HG03060 (cell line): ENCODE measurements at regions not wholly inside any gene's neighbourhood (a gene's known extent, or its start where the extent isn't known, plus 50 kb on each side); places are given as distances from the start of the nearest gene placed in this dataset.

Experiments
- ATAC-seq: cut with Tn5 transposase; IDR thresholded peaks from one replicate; pipeline ENCODE4 v1.9.1; 2021; ENCODE audit warnings: low read depth, moderate number of reproducible peaks; ENCODE audit not compliant: unreplicated experiment

- no peak for ATAC-seq
Observed at GRCh38 chr10:8225187-8225586, 170.7 kb downstream of the GATA3 start.

DNA sequence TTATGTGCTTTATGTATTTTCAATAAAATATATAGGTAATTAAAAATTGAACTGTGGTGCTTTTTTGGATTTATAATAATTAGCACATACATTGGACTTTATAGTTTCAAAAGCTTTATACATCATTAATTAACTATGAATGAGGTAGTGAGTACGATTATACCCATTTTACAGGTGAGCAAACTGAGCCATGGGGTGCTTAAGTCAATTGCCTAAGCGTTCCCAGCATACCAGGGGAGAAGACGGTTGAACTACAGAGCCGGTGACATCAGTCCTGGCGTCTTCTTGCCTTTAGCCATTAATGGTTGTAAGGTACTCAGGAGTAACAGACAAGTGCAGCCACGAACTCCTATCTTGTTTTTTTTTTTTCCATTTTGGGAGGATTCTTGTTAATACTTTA is 172.8 kb downstream of the GATA3 start:
- ATAC-seq = no peak

GRCh38 chr10:8229153-8229552 is 174.7 kb downstream of the GATA3 start:
- ATAC-seq = no peak

- ATAC-seq = no peak
Observed at GRCh38 chr10:8230902-8231301, 176.4 kb downstream of the GATA3 start.

GRCh38 chr10:8233049-8233448 is 178.6 kb downstream of the GATA3 start:
- no peak for ATAC-seq

GRCh38 chr10:8233832-8234259 is 179.4 kb downstream of the GATA3 start:
- ATAC-seq = no peak

- ATAC-seq = no peak
Observed at GRCh38 chr10:8235253-8236027, 181.0 kb downstream of the GATA3 start.

DNA sequence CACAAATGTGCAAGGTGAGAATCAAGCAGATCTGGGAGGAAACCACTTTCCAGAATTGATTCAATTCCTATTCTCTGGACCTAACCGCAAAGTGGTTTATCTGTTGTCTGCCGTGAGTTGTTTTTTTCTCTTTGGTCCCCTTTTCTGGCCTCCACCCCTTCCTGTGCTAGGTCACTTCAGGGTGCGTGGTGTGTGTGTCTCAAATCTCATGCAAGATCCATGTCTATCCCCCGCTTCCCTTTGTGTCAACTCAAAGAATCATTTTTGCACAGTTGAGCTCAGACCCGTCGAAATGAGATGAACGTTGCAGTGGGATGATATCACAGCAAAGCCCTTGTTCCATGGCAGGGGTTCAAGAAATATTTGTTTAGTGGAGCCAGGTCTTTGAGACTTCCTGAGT is 184.5 kb downstream of the GATA3 start:
- ATAC-seq = no peak

GRCh38 chr10:8240861-8241260 is 186.4 kb downstream of the GATA3 start:
- ATAC-seq = no peak

DNA sequence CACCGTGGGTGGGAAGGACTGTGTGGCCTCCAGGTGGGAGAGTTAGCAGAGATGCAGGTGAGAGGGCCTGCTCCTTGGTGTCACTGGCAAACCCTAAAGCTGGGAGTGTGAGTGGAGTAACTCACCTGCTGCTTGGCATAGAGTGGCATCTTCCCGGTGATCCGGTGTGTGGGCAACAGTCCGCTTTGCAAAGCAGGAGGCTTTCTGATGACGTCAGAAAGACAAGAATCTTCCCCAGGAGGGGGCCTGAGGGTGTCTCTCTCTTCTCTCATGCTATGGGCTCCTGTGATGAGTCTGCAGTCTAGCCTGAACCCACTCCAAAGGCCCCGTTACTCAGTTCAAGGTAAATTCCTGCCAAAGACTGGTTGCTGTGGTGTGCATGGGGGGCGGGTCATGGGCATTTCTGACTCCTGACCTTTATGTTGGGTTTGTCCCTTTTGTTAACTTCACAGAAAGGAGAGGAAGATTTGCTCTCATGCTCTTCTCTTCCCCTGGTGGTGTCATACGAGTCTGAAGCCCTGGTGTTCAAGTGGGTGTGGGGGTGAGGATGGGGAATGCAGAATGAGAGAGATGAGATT is 187.9 kb downstream of the GATA3 start:
- no peak for ATAC-seq

DNA sequence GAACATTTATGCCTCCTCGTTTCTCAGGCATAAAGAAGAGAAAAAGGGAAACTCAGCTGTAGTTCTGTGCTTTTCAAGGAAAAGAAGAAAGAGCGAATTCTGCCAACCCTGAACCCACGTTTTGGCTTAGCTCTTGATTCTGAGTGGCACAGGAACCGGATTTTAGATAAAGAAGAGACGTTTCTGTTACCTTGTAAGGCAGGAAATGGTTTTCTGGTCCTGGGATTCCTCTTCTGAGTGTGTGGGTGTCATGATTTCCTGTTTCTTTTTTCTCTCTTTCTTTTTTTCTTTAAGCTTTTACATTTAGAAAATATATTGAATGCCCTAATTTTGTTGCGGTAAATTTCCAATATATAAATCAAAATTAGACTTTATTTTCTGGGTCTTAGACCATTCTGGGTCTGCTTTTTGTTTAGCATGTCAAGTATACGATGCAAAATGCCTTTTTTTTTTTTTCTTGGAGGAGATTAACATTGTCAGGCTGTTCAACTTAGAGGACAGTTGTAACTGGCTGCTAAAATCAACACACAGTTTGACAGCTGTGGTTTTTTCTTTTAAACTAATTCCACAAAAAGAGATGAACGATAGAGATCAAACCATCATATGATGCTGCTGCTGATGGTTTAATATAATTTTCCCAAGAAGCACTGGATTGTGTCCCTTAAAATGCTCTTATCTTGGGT is 190.8 kb downstream of the GATA3 start:
- no peak for ATAC-seq

DNA sequence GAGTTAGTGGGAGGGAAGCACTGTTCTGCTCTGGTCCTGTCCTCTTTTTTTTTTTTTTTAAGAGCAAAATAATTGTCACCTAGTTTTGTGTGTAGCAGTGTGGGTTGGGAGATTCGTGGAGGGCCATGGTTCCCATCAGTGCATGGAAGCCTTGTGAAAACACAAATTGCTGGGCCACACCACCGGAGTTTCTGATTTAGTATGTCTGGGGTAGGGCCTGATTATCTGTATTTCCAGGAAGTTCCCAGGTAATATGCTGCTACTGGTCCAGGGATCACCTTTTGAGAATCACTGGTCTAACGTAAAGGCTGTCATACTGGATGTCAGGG is 191.3 kb downstream of the GATA3 start:
- ATAC-seq = no peak

GRCh38 chr10:8246548-8246947 is 192.1 kb downstream of the GATA3 start:
- no peak for ATAC-seq

- ATAC-seq = no peak
Observed at GRCh38 chr10:8247191-8247590, 192.7 kb downstream of the GATA3 start.

DNA sequence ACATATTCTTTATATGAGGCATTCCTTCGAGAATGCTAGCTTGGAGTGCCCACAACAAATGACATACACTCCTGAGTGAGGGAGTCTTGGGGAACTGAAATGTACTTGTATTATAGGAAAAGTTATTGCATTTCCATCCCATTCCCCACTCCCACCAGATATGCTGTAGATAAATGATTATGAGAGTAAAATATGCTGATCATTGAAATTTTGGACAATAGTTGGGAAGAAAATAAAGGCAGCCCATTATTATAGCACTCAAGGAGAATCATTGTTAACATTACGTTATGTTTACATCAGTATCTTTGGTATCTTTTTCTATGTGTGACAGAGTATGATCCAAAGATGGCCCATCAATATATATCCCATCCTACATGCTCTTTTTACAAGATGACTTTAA is 194.4 kb downstream of the GATA3 start:
- no peak for ATAC-seq

DNA sequence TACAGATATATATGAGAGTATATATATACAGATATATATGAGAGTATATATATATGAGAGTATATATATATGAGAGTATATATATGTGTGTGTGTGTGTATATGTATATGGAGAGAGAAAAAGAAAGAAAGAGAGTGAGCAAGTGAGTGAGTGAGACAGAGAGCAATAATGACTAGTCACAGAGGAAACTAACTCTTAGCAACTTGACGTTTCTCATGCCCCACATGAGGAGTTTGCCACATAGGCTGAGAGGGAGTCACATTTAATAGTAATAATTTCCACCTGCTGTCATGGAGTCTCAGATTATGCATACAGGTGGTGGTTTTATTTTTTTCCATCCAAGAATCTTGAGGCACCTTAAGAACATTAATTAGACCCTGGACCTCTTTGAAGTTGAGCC is 199.9 kb downstream of the GATA3 start:
- no peak for ATAC-seq

DNA sequence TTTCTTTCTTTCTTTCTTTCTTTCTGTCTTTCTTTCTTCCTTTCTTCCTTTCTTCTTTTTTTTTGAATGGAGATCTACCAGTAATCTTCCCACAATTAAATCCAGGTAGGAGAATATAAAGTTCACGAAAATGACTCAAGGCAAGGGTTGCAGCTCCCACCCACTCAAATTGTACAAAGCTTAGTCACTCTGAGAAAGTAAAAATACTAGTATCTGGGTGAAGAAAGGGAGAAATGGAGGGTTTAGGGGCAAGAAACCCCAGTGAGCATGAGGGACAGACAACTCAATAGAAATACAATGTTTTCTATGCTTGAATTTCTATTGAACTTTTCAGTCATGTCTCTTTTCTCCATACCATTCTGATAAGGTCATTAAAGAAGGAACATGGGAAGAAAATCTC is 200.8 kb downstream of the GATA3 start:
- no peak for ATAC-seq

GRCh38 chr10:8260645-8261044 is 206.2 kb downstream of the GATA3 start:
- no peak for ATAC-seq

DNA sequence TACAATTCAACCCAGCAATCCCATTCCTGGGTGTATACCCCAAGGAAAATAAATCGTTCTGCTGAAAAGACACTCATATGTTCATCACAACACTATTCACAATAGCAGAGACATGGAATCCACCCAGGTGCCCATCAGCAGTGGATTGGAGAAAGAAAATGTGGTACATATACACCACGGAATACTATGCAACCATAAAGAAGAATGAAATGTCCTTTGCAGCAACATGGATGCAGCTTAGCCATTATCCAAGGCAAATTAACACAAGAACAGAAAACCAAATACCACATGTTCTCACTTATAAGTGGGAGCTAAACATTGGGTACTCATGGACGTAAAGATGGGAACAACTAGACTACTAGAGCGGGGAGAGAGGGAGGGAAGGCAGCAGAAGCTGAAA is 207.8 kb downstream of the GATA3 start:
- no peak for ATAC-seq

DNA sequence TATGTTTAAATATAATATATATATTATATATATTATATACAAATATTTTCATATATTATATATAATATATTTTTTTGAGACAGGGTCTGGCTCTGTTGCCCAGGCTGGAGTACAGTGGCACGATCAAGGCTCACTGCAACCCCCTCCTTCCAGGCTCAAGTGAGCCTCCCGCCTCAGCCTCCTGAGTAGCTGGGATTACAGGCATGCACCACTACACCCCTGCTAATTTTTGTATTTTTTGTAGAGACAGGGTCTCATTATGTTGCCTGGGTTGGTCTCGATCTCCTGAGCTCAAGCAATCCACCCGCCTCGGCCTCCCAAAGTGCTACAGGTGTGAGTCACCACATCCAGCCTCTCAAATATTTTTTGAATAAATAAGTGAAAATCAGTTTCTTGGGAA is 215.5 kb downstream of the GATA3 start:
- ATAC-seq = no peak

DNA sequence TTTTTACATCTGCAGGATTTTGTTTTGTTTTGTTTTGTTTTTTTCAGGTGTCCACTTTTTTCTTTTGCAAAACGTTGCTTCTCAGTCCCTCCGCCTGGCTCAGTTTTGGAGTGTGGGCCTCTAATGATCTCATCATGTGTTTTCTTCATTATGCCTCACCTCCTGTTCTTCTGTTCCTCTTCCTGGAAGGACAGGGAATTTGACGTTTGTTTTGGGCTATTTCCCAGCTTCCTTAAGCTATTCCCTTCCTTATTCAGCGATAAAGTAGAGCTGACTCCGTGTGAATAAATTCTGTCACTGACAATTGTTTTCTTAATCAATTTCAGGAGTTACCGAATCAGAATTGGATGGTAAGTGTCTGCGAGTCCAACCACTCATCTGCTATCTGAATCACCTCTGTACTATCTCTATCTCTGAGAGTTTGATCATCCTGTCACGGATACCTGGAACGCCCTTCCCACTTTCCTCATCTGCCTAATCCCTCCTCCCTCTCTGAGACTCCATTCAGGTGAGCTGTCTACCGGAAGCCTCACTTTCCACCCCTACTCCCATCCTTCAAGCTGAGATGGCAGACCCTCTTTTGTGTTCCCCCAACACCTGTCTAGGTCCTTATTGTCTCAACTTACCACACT is 218.4 kb downstream of the GATA3 start:
- no peak for ATAC-seq

GRCh38 chr10:8273749-8274148 is 219.3 kb downstream of the GATA3 start:
- no peak for ATAC-seq
